ENCODE measurements at regions not wholly inside any gene's neighbourhood (a gene's known extent, or its start where the extent isn't known, plus 50 kb on each side); places are given as distances from the start of the nearest gene placed in this dataset.

- TF ChIP-seq ZNF214 (tag by site-specific recombination; IDR thresholded peaks at IDR 0.05; ENCODE audit: borderline replicate concordance), result peak; percentile 22; the same call in 1 of the 2 replicates
- peak; percentile 90 for TF ChIP-seq ZNF426 (tag by site-specific recombination; IDR thresholded peaks at IDR 0.05)
- peak; percentile 50; the same call in 1 of the 2 replicates for TF ChIP-seq ZNF223 (tag by site-specific recombination; IDR thresholded peaks at IDR 0.05)
- TF ChIP-seq SP3 (tag by site-specific recombination; IDR thresholded peaks at IDR 0.05), result 0 out of 2 replicates have a peak, but pooled peaks have one; percentile 23
- TF ChIP-seq ZNF19 (tag by site-specific recombination; IDR thresholded peaks at IDR 0.05; ENCODE audit: low read depth), result 0 out of 2 replicates have a peak, but pooled peaks have one; percentile 27
- peak; percentile 87; the same call in 1 of the 2 replicates for TF ChIP-seq ZNF202 (tag by site-specific recombination; IDR thresholded peaks at IDR 0.05; ENCODE audit: borderline replicate concordance)
- TF ChIP-seq AEBP2 (tag by site-specific recombination; IDR thresholded peaks at IDR 0.05; ENCODE audit: borderline replicate concordance), result 0 out of 2 replicates have a peak, but pooled peaks have one; percentile 35
Observed at GRCh38 chr9:13433453-13433852, 154.0 kb upstream of the MPDZ start (continued).

GRCh38 chr9:13432904-13433303 is 153.4 kb upstream of the MPDZ start:
- Histone ChIP-seq H3K27ac (ENCODE audit: extremely low read depth, low read depth, low read length) (no peak overlapping the region), H3K9me3 (ENCODE audit: control insufficient read depth, insufficient read depth, low read depth, low read length) (no peaks in the 10 kb centered on the region), H3K36me3 (ENCODE audit: control insufficient read depth in 2 of 2, insufficient read depth in 1 of 2, low read length in 2 of 2) (no peaks in the 10 kb centered on the region), H3K4me1 (ENCODE audit: control insufficient read depth, insufficient read depth, low read length) (peaks cover 4% of the 10 kb centered on the region; the same call in 1 of the 2 replicates), H3K4me3 (ENCODE audit: low read depth, low read length) (no peak overlapping the region)
- TF ChIP-seq ZNF701 (tag by site-specific recombination; IDR thresholded peaks at IDR 0.05) (no peak), IKZF3 (tag by site-specific recombination; IDR thresholded peaks at IDR 0.05) (no peak), ZNF19 (tag by site-specific recombination; IDR thresholded peaks at IDR 0.05; ENCODE audit: low read depth) (no peak), ZNF76 (tag by site-specific recombination; IDR thresholded peaks at IDR 0.05; ENCODE audit: borderline replicate concordance, low read depth) (no peak), REPIN1 (tag by site-specific recombination; IDR thresholded peaks at IDR 0.05; ENCODE audit: low read depth) (no peak), ZNF654 (tag by site-specific recombination; IDR thresholded peaks at IDR 0.05; ENCODE audit: low read depth) (no peak), ZNF658 (tag by site-specific recombination; IDR thresholded peaks at IDR 0.05) (no peak), EGR2 (tag by site-specific recombination; IDR thresholded peaks at IDR 0.05; ENCODE audit: low read depth) (no peak)
- POLR2A ChIA-PET, result no interaction called here
- CTCF ChIA-PET, result interaction anchor here (0.7 kb wide), 1 partner anchor 360 kb away, joined by 3 read pairs; no protein-coding TSS in a partner anchor

GRCh38 chr9:13431692-13432091 is 152.2 kb upstream of the MPDZ start:
- Histone ChIP-seq H3K27ac (ENCODE audit: extremely low read depth, low read depth, low read length) (no peak overlapping the region), H3K4me3 (ENCODE audit: low read depth, low read length) (no peak overlapping the region), H3K4me1 (ENCODE audit: control insufficient read depth, insufficient read depth, low read length) (peaks cover 7% of the 10 kb centered on the region; the same call in 1 of the 2 replicates), H3K36me3 (ENCODE audit: control insufficient read depth in 2 of 2, insufficient read depth in 1 of 2, low read length in 2 of 2) (no peaks in the 10 kb centered on the region), H3K9me3 (ENCODE audit: control insufficient read depth, insufficient read depth, low read depth, low read length) (no peaks in the 10 kb centered on the region)
- CTCF ChIA-PET, result interaction anchor here (0.7 kb wide), 1 partner anchor 257 kb away, joined by 4 read pairs; no protein-coding TSS in a partner anchor
- POLR2A ChIA-PET, result no interaction called here
- TF ChIP-seq ZNF664 (tag by site-specific recombination; IDR thresholded peaks at IDR 0.05), result peak; percentile 61; the same call in 1 of the 2 replicates
- peak; percentile 31; the same call in 1 of the 2 replicates for TF ChIP-seq GLIS1 (tag by site-specific recombination; IDR thresholded peaks at IDR 0.05)
- no peak for TF ChIP-seq KLF1 (tag by site-specific recombination; IDR thresholded peaks at IDR 0.05)

GRCh38 chr9:13431222-13431536 is 151.7 kb upstream of the MPDZ start:
- POLR2A ChIA-PET, result no interaction called here
- no peaks in the 10 kb centered on the region for H3K9me3 ChIP-seq (ENCODE audit: control insufficient read depth, insufficient read depth, low read depth, low read length)
- CTCF ChIA-PET, result interaction anchor here (0.6 to 4.6 kb wide), 3 partner anchors 922 to 1006 kb away, joined by 4 to 38 read pairs (median 4); no protein-coding TSS in a partner anchor
- H3K36me3 ChIP-seq (ENCODE audit: control insufficient read depth in 2 of 2, insufficient read depth in 1 of 2, low read length in 2 of 2), result no peaks in the 10 kb centered on the region
- no peak overlapping the region for H3K4me3 ChIP-seq (ENCODE audit: low read depth, low read length)
- H3K27ac ChIP-seq (ENCODE audit: extremely low read depth, low read depth, low read length), result no peak overlapping the region
- peaks cover 7% of the 10 kb centered on the region; the same call in 1 of the 2 replicates for H3K4me1 ChIP-seq (ENCODE audit: control insufficient read depth, insufficient read depth, low read length)
- TF ChIP-seq ZNF184 (tag by site-specific recombination; IDR thresholded peaks at IDR 0.05), result no peak
- peak; percentile 72 for TF ChIP-seq ZSCAN4 (tag by site-specific recombination; IDR thresholded peaks at IDR 0.05)
- TF ChIP-seq ZNF335 (tag by site-specific recombination; conservative IDR thresholded peaks at IDR 0.05), result peak; percentile 85; the same call in 1 of the 2 replicates
- no peak for TF ChIP-seq ZBTB10 (tag by site-specific recombination; IDR thresholded peaks at IDR 0.05)

Measured in HEK293 (cell line).